K562 (cell line): ENCODE measurements at regions not wholly inside any gene's neighbourhood (a gene's known extent, or its start where the extent isn't known, plus 50 kb on each side); places are given as distances from the start of the nearest gene placed in this dataset.

ENCODE experiments used
- CBFB ChIP-seq: sonication (generic); formaldehyde crosslinking; IDR thresholded peaks from 2 replicates; pipeline ENCODE4 v1.4.0; 2020; ENCODE audit warnings: mild to moderate bottlenecking, missing genetic modification reagents
- CREB1 ChIP-seq, 2 experiments: sonication (generic) in 1 of 2; formaldehyde crosslinking in 1 of 2; IDR thresholded peaks; 2 replicates each; pipeline versions ENCODE4 v1.6.1 to v1.8.0; 2012 to 2022; ENCODE audit warnings: inconsistent platforms in 1 of 2, mild to moderate bottlenecking in 1 of 2, missing genetic modification reagents in 1 of 2, moderate library complexity in 1 of 2
- CTCF ChIP-seq, 3 experiments: IDR thresholded peaks in 2 of 3; conservative IDR thresholded peaks in 1 of 3; 2 replicates each; pipeline ENCODE4 v1.5.1; 2011 to 2012; ENCODE audit warnings: low read length in 3 of 3, mild to moderate bottlenecking in 3 of 3, control low read depth in 2 of 3, improper control_type of control experiment in 1 of 3, inconsistent platforms in 1 of 3, low read depth in 1 of 3, mixed read lengths in 1 of 3, moderate library complexity in 1 of 3; ENCODE audit not compliant: insufficient read depth in 2 of 3
- KLF16 ChIP-seq: IDR thresholded peaks from 2 replicates; pipeline ENCODE4 v1.6.1; 2016; ENCODE audit warnings: antibody characterized with exemption
- MYC ChIP-seq, 2 experiments: fragments of 250-450 bp in 1 of 2; sonication (Bioruptor Pico) in 1 of 2; IDR thresholded peaks; 2 replicates each; pipeline versions ENCODE4 v1.5.1 to v1.6.1; 2012 to 2021; ENCODE audit warnings: low read depth in 2 of 2, borderline replicate concordance in 1 of 2, improper control_type of control experiment in 1 of 2, low read length in 1 of 2, mild to moderate bottlenecking in 1 of 2, moderate library complexity in 1 of 2
- NCOA1 ChIP-seq: fragments of 450-650 bp; IDR thresholded peaks from 2 replicates; pipeline ENCODE4 v1.6.1; 2016; ENCODE audit warnings: low read depth
- NR3C1 ChIP-seq: sonication (generic); formaldehyde crosslinking; IDR thresholded peaks from 2 replicates; pipeline ENCODE4 v1.8.1; 2022; ENCODE audit warnings: missing genetic modification reagents
- POLR2AphosphoS5 ChIP-seq: IDR thresholded peaks from 2 replicates; pipeline ENCODE4 v1.6.1; 2011; ENCODE audit warnings: mild to moderate bottlenecking, low read depth, low read length, moderate library complexity; ENCODE audit not compliant: control insufficient read depth, insufficient read depth

- TF ChIP-seq POLR2AphosphoS5 = no peak
- TF ChIP-seq CBFB (CRISPR knock-in tag) = no peak
- no peak for TF ChIP-seq CTCF (IDR thresholded peaks at IDR 0.05 in 2 of 3, conservative IDR thresholded peaks at IDR 0.05 in 1 of 3; ENCODE audit: insufficient read depth in 2 of 3, low read depth in 1 of 3, low read length in 3 of 3)
- TF ChIP-seq CREB1 (IDR thresholded peaks at IDR 0.05) = no peak
- TF ChIP-seq CREB1 (CRISPR knock-in tag; IDR thresholded peaks at IDR 0.05) = no peak
- TF ChIP-seq NR3C1 (CRISPR knock-in tag) = no peak
- no peak for TF ChIP-seq MYC (IDR thresholded peaks at IDR 0.05; ENCODE audit: low read depth, low read length)
- no peak for TF ChIP-seq MYC (CRISPR knock-in tag; IDR thresholded peaks at IDR 0.05; ENCODE audit: borderline replicate concordance, low read depth)
- no peak for TF ChIP-seq NCOA1
- no peak for TF ChIP-seq KLF16
Observed at GRCh38 chr14:48874711-48875110, 711.5 kb downstream of the RPS29 start.
